Left kidney (tissue), 1 donor: ENCODE measurements at regions not wholly inside any gene's neighbourhood (a gene's known extent, or its start where the extent isn't known, plus 50 kb on each side); places are given as distances from the start of the nearest gene placed in this dataset.
"Not testable (repeated sequence)": the region's sequence is repeated elsewhere in the genome, so short reads cannot be mapped to it uniquely, and the experiment has no call there.

Source experiments
- DNase-seq: peaks from one replicate; pipeline ENCODE4 v3.0.0-alpha.2; 2013

GRCh38 chr6:139753198-139753861 is 378.9 kb upstream of the CITED2 start:
- DNase-seq = no peak

- DNase-seq = no peak
Observed at GRCh38 chr6:139752086-139752485, 377.6 kb upstream of the CITED2 start.

- DNase-seq = no peak
Observed at GRCh38 chr6:139751179-139751578, 376.7 kb upstream of the CITED2 start.

- DNase-seq = no peak
Observed at GRCh38 chr6:139748353-139749146, 374.1 kb upstream of the CITED2 start.

GRCh38 chr6:139747154-139747553 is 372.7 kb upstream of the CITED2 start:
- no peak for DNase-seq

DNA sequence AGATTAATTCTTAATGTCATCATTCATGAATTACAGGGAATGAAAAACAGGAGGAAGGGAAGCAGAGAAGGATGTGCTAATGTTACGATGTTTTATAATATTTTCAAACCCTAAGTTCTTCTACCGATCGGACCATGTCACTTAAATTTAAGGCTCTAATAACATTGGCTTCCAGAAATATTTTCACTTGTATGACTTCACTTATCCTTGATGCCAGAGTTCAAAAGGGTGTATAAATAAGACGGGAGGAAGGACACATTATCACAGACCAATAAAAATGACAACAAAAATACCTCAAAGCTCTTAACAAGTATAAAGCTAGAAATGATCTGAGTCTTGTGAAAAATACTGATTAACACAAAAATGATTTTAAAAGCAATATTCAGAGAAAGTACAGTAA is 370.4 kb upstream of the CITED2 start:
- DNase-seq = no peak

DNA sequence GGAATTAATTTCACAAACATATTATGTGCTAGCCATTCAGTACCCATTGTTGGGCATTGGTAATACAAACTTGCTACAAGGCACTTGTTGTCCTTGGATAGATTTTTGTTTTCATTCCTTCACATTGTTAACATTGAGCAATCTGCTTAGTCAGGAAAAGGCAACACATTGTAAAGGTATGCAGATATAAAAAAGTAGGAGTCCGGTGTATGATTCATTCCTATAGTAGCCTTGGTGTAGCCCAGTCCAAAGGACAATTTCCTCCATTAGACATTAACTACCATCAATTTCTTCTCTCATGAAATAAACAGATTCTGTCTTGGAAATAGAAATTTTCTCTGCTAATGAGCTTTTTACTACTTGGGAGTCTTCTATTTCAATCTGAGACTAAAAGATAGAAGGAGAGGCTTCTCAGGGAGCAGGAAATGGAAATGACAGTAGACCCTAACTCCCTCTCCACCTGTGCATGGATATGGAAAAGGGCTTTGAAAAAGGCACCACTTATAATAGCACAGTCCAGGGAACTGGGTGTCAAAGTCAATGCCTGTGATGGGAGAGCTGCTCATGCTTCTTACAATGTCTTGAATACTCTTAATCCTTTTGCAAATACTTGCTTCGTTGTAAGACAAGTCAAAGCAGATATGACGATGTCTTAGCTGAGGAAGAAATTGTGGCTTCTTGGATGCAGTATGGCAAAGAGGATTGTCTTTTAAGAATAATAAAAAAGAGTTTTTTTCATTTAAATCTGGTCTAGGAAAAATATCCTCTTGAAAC is 369.4 kb upstream of the CITED2 start:
- no peak for DNase-seq

GRCh38 chr6:139742671-139743070 is 368.2 kb upstream of the CITED2 start:
- no peak for DNase-seq

GRCh38 chr6:139738801-139739455 is 364.5 kb upstream of the CITED2 start:
- no peak for DNase-seq

DNA sequence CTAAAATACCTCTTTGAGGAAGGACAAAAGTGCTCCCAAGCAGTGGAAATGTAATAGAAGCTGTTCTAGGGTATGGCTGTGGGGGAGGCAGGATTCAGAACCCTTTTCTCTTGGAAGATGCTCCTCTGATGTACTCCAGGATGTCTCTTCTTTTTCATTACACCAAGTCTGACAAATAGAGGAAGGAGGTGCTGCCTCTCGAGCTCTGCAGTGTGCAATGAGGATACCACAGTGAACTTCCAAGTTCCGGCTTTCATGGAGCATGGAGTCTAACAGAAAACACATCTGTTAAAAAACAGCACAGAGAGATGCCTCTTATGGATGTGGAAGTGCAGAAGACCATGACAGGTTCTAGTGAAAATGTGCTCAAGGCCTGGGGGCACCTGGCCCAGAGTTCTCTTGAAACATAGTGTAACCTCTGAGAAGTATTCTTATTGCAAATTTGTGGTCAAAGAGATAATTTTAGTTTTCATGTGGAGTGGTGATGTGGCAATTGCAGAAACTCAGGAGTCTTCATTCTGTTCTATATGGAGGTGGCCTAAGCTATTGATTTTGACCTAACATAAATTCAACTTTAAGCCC is 362.0 kb upstream of the CITED2 start:
- DNase-seq = no peak

- no peak for DNase-seq
Observed at GRCh38 chr6:139732451-139732850, 358.0 kb upstream of the CITED2 start.

GRCh38 chr6:139730340-139730974 is 356.0 kb upstream of the CITED2 start:
- DNase-seq = no peak

DNA sequence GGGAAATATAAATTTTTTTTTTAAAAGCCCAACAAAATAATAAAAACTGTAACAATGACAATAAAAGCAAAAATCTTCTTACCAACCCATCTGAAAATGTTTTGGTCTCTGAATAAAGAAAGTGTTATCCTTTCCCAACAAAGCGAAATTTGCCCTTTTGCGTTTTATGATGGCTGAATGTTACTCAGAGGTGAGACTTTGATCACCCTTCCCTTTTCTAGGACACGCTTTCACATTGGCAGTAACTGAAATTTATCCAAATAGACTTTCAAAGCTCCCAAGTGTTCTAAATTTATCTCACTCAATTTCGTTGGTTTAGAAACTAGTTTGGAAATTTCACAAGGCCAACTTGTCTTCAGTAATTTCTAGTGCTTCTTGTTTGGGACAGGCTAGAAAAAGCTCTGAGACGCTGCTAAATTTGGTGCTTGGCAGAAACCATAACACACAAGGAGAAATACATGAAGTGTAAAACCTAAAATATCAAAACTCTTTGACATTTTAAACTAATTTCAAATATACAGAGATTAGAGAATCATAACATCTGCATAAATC is 354.5 kb upstream of the CITED2 start:
- DNase-seq = no peak

DNA sequence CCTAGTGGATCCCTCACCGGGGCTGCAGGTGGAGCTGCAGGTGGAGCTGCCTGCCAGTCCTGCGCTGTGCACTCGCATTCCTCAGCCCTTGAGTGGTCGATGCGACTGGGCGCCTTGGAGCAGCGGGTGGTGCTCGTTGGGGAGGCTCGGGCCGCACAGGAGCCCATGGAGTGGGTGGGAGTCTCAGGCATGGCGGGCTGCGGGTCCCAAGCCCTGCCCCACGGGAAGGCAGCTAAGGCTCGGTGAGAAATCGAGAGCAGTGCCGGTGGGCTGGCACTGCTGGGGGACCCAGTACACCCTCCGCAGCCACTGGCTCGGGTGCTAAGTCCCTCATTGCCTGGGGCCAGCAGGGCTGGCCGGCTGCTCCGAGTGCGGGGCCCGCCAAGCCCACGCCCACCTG is 351.8 kb upstream of the CITED2 start:
- not testable (repeated sequence) for DNase-seq

- DNase-seq = no peak
Observed at GRCh38 chr6:139722530-139722929, 348.1 kb upstream of the CITED2 start.

- DNase-seq = no peak
Observed at GRCh38 chr6:139721954-139722353, 347.5 kb upstream of the CITED2 start.

GRCh38 chr6:139713900-139714506 is 339.6 kb upstream of the CITED2 start:
- DNase-seq = no peak

DNA sequence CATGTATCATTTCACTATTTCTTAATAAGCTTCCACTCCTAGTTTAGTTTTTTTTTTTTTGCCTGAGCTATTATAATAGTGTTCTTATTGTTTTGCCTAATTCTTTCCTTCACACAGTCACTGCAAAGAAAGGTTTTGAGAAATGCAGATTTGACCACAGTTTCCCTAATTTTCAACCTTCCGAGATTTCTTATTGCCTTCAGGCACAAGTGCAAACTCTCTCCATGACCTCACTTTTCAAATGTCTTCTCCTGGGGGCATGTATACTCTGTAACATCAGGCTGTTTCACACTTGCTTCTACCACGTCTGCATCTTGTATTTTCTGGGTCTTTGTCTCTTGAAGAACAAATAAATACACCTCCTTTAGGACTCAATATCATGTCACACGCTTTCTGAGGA is 339.0 kb upstream of the CITED2 start:
- DNase-seq = no peak

DNA sequence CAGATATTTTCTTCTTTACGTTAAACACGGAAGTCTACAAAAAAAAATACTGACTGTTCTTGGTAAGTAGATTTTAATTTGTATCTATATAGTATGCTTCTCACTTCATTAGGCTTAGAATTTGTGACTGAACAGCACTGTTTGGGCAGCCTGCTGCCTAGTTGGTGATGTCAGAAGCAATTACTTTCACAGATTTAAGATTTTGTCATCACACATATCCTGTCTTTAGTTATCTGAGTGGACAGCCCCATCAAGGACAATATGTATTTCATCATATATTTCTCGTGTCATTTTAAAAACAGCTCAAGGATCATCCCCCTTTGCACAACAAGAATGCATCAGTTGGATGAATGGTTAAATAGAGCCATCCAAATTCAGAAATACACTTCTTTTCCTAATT is 338.4 kb upstream of the CITED2 start:
- no peak for DNase-seq

DNA sequence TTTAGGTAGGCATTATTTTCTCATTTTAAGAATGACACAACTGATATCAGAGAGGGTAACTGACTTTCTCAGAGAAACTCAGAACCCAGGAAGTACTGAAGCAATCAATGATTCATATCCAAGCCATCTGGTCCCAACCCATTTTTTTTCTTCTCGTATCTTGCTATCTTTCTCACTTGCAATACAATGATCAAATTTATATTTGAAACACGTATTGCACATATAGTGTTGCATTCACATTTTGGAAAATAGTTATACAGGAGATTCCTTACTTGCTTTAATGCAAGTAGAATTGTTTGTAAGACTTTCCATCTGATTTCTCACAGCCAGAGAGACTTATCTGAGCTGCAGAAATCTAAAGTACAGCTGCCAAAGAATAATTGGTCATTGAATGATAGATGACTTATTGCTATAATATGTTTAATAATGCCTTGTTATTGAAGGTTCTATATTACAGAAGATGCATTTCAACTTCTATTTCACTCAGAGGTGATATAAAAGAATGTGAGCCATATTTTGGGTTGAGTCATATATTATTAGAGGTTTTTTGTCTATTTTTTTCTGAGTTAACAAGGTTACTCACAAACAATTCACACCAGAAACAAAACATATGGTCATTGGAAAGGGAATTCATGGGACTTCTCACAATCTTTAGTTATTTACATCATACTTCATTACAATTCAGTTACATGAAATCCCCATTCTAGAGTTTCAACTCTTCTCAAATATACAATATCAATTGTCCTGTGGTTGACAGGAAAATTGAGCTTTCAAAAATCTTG is 337.5 kb upstream of the CITED2 start:
- no peak for DNase-seq
